HS-27A (cell line): ENCODE measurements at regions not wholly inside any gene's neighbourhood (a gene's known extent, or its start where the extent isn't known, plus 50 kb on each side); places are given as distances from the start of the nearest gene placed in this dataset.
"Not testable (repeated sequence)": the region's sequence is repeated elsewhere in the genome, so short reads cannot be mapped to it uniquely, and the experiment has no call there.

Experiments
- DNase-seq: peaks from one replicate; pipeline ENCODE4 v3.0.0-alpha.2; 2012; ENCODE audit warnings: low read depth, missing footprints

DNA sequence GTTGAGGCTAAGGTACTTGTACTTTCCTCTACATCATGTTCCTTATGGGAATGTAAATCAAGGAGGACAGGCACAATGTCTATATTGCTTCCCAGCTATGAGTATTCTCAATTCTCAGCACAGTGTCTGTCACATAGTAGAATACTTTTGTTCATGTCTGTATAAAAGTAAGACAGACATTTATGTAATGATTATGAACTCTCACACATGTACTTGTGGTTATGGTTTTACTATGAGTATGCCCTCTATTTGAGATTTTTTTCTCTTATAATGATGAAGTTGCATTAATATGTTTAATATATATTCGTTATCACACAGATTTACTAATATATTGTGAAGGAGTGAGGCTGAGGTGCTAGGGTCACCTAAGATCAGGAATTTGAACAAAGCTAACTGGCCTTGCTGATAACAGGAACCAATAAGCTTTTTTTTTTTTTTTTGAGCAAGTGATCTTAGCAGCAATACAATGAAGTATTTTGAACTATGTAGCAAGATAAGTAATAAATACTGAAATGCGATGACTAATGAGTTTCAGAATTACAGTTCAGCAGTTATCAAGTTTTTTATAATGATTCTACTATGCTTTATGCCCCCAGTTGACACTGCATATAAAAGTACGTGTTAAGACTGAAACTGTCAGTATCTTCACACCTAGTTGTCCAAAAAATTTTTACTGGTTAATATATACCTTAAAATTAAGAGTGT lies 623.1 kb downstream of the HTR1B start:
- no peak for DNase-seq

DNA sequence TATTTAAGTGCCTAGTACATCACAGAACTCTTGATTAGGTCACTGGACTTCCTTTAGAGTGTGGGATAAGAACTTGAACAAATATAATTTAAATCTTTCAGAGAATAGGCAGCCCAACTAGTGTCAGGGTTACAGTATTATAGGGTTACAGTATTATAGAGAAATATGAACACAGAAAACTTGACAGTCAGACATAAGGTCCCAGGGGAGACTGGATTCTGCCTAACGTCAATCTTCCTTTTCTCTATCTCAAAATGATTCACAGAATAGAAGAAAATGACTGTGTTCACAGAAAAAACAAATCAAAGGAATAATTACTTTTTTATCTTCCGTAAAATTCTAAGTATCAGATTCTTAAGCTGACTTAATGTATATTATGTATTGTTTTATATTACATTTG lies 623.8 kb downstream of the HTR1B start:
- no peak for DNase-seq

DNA sequence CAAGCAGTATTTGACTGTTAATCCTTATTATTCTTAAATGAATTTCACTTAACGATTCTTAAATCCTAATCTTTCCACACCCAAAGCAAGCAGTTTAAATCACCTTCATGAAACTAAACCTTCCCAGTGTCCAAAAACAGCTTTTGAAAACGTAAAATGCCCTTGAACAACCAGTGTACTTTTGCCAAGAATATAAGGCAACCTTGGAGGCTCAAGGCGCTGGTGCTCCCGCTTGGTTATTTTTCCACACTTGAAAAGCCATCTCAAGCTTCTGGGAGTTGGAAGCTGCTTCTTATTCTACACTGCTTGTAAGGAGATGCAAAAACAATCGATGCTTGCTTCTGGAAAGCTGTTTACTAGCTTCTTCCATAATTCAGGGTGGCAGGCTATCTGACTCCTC lies 625.7 kb downstream of the HTR1B start:
- no peak for DNase-seq

DNA sequence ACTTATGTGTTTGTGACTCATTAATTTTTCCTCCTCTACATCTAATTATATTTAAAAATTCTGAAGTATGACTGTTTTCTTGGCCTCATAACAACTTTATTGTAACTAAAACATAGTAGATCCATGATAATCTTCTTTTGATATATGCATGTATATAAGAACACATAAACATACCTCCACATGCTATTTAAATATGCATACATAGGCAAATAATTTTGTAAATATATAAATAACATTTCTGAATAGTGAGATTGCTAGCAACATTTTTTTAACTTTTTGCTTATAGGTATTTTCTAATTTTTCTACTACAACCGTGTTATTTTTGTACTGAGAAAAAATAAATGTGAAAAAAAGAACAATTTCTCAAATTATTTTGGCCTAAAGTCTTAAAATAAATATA lies 627.6 kb downstream of the HTR1B start:
- no peak for DNase-seq

DNA sequence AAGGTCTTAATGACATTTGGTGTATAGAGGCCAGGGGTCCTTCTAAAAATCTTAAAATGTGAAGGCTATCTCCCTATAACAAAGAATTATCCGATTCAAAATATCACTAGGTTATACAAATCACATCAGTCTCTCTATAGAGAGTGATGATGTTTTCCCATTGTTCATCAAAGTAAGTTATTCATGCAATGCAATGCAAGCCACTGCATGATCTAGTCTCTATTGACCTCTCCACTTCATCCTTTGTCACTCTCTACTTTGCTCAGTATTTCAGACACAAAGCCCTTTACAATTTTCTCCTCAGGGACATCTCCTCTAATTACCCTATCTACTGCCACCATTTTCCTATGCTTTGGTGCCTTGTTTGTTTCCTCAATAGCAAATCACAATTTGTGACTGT lies 628.0 kb downstream of the HTR1B start:
- no peak for DNase-seq

DNA sequence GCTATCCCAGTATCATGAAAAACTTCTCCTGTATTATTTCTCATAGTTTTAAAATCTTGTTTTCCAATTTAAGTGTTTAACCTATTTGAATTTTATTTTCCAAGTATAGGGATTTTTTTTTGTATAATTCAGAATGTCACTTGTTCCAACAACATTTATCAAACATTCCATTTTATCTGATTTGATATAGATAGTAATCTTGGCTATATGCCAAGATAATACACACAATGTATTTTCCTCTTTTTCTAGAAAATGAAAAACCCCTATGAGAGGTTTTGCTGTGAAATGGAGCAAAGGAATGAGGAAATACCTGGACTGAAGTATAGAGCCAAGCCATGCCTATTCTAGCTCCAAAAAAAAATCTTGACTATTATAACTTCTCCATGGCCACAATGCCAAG lies 628.9 kb downstream of the HTR1B start:
- no peak for DNase-seq

DNA sequence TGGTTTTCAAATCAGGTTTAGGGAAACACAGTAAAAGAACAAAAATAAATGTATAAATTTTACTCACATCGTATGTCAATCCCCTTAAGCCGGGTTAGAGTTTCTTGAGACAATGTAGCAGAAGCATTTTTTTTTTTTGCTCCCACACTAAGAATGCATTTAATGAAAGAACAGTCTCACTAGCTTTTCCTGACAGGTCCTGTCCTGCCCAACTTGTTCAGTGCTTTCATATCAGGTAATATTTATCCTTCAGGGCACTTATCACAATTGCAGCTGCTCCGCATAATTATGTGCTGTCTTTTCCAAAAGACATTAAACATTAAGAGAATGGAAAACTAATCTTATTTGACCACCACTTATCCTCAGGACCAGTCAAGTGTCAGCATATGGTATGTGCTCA lies 632.0 kb downstream of the HTR1B start:
- DNase-seq: no peak

DNA sequence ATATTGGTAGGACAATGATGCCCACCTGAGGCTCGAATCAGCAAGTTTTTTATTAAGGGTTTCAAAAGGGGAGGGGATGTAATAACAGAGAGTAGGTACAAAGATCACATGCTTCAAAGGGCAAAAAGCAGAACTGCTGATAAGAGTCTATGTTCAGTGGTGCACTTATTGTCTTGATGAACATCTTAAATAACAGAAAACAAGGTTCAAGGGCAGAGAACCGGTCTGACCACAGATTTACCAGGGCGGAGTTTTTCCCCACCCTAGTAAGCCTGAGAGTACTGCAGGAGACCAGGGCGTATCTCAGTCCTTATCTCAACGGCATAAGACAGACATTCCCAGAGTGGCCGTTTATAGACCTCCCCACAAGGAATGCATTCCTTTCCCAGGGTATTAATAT lies 639.7 kb downstream of the HTR1B start:
- DNase-seq: not testable (repeated sequence)

DNA sequence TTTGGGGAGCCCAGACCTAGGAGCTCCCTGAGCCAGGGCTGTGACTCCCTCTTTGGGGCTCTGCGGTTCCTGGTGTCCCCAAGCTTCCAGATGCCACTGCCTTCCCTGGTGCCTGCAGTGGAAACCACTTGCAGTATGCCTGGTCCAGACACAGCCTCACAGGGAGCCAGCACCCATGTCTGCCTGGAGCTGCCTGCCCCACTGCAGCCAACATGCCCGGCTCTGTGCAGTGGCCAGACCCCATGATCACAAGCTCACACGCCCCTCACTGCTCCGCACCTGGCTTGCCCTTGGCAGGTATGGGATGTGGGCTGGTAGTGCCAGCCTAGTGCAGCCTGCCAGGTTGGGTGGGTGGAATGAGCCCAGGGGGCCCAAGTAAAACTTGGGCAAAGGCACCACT lies 644.8 kb downstream of the HTR1B start:
- no peak for DNase-seq

DNA sequence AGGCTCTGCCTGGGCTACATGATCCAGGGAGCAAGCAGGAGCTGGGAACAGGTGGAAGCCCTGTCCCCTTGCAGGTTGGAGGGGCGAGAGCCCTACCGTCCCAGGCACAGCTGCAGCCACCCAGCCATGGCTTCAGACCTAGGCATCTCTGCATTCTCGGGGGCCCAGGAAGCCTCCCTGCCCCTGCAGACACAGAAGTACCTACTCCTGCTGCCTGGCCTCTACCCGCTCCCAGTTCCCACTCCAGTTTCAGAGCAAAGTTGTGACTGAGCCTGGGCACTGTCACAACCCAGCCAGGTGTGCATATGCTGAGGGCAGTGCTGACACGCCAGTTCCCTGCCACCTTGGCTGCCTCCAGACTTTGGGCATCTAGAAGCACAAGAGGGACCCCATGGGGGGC lies 645.9 kb downstream of the HTR1B start:
- DNase-seq: no peak

DNA sequence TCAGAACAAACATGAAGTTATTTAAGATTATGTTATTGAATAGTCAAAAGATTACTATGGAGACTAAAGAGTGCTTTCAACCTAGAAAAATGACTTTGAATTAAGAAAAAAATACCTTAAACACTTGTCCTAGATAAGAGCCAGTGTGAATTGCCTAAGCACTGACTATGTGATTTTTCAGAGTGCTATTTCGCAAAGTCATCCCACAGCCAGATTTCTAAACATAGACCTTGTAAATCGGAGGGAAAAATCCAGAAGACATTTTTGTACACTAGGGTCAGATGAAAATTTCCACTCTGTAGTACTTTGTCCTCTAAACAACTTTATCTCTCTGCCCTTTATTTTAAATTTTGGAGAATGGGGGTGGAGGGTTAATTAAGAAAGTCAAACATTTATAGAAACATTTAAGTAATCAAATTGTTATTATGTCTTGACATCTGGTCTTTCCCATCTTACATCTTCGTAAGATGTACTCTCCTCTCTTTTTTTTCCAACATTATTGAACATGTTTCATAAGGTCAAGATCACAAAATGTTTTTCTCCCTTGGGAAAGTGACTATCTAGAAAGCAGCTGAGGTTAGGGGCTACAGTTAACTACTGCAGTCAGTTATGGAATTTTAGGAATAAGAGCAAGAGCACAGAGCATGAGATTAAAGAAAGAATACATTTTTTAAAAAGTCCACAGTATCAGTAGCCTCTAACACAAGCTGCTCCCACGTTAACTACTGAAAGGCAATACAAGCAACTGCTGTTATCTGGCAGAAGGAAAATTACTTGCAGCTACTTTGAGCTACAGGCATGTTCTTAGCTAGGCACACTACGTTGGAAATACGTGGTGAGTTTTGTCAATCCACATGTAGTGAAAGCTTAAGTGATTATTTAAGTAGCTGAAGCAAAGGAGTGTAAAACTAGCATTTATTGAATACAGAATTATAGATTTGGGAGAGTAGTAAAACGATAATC lies 648.5 kb downstream of the HTR1B start:
- no peak for DNase-seq

DNA sequence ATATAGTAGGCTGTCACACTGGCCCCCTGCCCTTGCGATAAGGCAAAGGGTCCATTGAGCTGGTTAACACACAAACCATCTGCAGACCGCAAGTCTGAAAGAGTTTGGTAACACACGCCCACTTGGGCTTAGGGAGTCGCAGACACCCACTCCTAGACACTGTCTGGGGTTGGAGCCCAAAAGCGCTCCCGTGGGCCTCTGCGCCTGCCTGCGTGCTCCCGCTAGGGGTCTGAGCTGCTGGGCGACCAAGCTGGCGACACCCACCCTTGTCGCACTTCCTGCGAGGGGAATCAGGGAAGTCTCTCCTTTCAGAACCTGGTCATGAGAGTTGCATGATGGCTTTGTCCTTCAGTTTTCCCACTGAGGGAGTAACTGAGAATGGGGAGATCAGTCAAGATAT lies 653.0 kb downstream of the HTR1B start:
- no peak for DNase-seq

DNA sequence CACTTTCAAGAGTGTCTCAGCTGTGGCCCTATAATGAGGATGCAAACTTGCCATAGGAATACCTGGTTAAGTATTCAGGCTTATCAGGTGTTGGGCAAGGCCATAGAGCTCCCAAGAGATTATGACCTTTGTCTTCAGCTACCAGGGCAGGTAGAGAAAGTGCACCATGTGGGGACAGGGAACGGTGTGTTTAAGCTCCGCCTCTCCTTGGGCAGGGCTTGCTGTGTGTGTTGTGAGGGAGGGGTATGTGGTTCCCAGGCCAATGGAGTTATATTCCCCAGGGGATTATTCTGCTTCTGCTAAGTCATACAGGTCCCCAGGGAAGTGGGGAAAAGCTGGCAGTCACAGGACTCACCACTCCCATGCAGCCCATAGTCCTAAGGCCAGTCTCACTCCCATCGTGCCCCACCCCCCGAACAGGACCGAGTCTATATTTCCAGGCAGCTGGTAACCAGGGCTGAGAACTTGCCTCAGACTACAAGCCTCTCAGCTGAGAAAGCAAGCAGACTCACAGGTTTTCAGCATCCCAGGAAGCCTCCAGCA lies 660.2 kb downstream of the HTR1B start:
- no peak for DNase-seq

DNA sequence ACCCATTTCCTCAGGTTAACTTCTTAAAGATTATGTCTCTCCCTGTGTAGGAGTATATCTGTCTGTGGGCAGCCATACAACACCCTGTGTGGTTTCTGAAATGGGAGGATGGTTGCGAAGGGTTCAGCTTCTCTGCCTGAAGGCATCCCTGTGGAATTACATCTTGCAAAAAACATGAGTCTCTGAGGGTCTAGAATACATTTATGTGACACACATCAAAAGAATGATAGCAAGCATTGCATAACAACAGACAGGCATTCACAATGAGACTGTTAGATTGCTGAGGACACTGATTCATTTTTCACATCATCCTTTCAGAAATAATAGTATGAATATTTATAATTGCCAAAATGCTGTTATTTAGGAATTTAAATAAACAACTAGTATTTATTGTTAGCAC lies 670.9 kb downstream of the HTR1B start:
- peak; percentile 9 for DNase-seq

DNA sequence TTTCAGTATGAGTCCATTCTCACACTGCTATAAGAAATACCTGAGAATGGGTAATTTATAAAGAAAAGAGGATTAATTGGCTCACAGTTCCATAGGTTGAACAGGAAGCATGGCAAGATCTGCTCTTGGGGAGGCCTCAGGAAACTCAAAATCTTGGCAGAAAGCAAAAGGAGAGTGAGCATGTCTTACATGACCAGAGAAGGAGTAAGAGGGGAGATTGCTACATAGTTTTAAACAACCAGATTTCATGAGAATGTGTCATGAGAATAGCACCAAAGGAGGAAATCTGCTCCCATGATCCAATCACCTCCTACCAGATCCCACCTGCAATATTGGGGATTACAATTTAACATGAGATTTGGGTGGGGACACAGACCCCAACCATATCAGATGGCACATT lies 672.4 kb downstream of the HTR1B start:
- DNase-seq: no peak

DNA sequence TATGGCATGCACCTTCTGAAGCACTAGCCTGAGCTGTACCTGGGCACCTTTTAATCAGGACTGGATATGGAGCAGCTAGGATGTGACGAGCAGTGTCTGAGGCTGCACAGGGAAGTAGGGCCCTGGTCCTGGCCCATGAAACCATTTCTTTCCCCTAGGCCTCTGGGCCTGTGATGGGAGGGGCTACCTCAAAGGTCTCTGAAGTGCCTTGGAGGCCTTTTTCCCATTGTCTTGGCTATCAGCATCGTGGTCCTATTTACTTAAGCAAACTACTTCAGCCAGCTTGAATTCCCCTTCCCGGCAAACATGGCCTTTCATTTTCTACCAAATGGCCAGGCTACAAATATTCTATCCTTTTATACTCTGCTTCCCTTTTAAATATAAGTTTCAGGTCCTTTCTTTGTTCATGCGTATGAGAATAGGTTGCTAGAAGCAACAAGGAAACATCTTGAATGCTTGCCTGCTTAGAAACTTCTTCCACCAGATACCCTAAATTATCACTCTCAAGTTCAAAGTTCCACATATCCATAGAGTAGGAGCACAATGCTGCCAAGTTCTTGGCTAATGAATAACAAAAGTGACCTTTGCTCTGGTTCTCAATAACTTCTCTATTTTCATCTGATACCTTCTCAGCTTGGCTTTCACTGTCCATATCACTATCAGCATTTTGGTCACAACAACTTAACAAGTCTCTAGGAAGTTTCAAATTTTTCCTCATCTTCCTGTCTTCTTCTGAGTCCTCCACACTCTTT lies 673.1 kb downstream of the HTR1B start:
- no peak for DNase-seq

DNA sequence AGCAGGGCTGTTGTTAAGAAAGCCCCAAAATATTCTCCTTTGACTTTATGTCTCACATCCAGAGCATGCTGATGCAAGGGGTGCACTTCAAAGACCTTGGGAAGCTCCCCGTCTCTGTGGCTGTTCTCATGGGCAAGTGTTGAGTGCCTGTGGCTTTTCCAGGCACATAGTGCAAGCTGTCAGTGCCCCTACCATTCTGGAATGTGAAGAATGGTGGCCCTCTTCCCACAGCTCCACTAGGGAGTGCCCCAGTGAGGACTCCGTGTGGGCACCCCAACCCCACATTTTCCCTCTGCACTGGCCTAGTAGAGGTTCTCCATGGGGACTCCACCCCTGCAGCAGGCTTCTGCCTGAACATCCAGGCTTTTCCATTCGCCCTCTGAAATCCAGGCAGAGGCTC lies 673.7 kb downstream of the HTR1B start:
- no peak for DNase-seq

DNA sequence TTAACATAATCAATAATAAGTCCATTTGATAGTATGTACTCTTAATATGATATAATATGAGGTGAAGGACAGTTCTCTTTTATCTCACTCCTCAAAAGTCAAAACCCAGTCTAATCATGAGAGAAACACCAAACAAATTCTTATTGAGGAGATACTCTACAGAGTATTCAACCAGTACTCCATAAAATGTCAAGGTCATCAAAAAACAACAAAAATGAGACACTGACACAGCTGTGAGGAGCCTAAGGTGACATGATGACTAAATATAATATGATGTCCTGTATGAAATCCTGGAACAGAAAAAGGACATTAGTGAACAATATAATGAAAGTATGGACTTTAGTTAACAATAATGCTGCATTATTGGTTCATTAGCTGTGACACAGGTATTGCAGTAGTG lies 675.1 kb downstream of the HTR1B start:
- DNase-seq: no peak

DNA sequence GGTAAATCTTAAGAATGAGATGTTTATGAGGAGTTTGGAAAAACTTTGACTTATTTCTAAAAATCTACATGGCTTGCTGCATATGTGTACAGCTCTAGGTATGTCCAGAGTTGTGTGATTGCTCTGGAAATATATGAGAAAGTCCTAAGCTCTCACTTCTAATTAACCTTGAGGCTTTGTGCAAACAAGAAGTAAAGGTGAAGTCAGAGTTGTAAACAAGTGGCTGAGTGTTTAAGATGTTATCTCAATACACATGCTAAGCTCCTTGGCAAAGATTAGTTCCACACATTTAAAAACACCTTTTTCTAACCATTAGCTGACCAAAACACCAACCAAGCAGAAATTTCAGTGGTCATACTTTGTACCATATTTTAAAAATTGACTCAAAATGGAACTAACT lies 684.2 kb downstream of the HTR1B start:
- DNase-seq: no peak

DNA sequence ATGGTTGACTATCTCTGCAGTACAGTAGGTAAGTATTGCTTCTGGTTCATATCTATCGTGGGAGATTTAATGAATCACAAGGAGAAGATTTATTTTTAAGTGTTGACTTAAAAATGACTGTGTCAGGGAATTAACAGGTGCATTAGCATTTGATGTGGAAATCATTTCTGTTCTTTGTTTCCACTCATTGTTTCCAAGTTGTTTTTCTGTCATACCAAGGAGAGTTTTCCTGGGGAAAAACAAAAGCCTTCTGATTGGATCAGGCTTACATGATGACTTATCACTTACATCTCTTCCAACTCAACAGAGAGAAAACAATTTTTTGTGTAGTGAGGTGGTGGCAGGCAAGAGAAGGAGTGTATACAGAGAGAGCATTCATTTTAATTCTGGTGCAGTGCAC lies 686.4 kb downstream of the HTR1B start:
- no peak for DNase-seq

DNA sequence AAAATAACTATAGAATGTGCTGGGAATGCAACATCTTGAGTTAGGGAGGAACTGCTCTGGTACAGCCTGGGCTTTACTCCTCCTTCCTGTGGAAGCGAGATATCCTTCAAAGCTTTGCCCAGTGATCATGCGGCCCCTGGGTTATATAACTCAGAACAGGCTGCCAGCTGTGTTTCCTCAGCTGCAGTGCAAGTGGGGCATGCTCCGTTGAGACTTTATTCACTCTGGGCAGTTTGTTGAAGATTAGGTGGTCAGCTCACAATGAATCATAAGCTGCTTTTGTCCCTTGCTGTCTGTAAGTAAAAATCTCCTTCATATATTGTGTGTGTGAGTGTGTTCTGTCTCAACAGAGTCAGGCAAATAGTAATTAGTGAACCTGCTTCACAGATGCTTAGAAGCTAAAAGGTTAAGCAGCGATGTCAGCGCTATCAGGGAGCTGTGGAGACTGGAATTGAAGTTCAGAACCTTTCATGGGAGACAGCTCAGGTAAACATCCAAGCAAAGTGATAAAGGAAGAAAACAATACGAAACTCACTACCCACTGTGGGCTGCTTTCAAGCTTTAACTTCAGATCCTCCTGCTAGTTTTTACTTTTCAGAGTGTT lies 688.4 kb downstream of the HTR1B start:
- DNase-seq: no peak

DNA sequence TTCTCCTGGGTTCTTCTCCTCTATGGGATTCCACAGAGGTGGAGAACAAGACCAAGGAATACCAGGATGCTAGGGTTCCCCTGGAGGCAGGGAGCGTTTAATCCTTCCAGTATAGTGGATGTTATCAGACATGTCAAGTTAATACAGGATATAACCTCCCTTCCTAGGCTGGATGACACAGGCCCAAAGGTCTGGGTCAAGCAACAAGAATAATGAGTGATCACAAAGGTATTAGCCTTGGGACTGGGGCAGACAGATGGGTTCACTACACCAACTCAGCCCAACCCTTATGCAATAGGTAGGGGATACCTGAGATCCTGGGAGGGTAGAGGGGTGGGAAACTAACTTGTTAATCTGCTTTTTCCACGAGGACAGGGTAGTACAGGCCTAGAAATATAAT lies 690.3 kb downstream of the HTR1B start:
- no peak for DNase-seq
